GM12865 (cell line): ENCODE measurements at regions not wholly inside any gene's neighbourhood (a gene's known extent, or its start where the extent isn't known, plus 50 kb on each side); places are given as distances from the start of the nearest gene placed in this dataset.
"Not testable (repeated sequence)": the region's sequence is repeated elsewhere in the genome, so short reads cannot be mapped to it uniquely, and the experiment has no call there.

Source experiments
- DNase-seq: peaks from one replicate; pipeline ENCODE4 v3.0.0; 2010; ENCODE audit warnings: low read depth
- H3K4me3 ChIP-seq: 2 replicates; pipeline ENCODE4 v1.5.1; 2011; ENCODE audit warnings: mild to moderate bottlenecking, low read depth, low read length, control low read depth
- TF ChIP-seq, protein P1 (sequence below): IDR thresholded peaks from 2 replicates; pipeline ENCODE4 v1.5.1; 2011; ENCODE audit warnings: low read length, control low read depth, low read depth, inconsistent platforms; ENCODE audit not compliant: insufficient read depth; ENCODE audit errors: missing control alignments

DNA sequence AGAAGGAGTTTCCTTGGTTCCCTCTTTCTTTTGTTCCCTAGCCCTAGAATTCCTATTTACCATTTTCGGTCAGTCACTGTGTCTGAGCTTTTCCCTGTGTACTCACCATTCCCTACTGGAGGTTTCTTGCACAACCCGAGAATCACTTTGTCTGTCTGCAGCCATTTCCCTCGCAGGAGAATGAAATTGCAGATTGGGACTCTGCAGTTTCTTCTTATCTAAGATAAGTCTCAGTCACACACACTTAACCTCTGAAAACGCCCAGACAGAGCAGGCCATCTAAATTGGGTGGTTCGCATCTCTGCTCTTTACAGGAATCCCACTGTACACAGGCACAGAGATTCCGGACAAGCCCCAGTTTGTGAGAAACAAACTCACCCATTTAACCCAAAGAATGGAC, 58.6 kb upstream of the CNTNAP2 start:
- DNase-seq: no peak
- TF ChIP-seq, protein P1, sequence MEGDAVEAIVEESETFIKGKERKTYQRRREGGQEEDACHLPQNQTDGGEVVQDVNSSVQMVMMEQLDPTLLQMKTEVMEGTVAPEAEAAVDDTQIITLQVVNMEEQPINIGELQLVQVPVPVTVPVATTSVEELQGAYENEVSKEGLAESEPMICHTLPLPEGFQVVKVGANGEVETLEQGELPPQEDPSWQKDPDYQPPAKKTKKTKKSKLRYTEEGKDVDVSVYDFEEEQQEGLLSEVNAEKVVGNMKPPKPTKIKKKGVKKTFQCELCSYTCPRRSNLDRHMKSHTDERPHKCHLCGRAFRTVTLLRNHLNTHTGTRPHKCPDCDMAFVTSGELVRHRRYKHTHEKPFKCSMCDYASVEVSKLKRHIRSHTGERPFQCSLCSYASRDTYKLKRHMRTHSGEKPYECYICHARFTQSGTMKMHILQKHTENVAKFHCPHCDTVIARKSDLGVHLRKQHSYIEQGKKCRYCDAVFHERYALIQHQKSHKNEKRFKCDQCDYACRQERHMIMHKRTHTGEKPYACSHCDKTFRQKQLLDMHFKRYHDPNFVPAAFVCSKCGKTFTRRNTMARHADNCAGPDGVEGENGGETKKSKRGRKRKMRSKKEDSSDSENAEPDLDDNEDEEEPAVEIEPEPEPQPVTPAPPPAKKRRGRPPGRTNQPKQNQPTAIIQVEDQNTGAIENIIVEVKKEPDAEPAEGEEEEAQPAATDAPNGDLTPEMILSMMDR: no peak
- no peak overlapping the region for H3K4me3 ChIP-seq

DNA sequence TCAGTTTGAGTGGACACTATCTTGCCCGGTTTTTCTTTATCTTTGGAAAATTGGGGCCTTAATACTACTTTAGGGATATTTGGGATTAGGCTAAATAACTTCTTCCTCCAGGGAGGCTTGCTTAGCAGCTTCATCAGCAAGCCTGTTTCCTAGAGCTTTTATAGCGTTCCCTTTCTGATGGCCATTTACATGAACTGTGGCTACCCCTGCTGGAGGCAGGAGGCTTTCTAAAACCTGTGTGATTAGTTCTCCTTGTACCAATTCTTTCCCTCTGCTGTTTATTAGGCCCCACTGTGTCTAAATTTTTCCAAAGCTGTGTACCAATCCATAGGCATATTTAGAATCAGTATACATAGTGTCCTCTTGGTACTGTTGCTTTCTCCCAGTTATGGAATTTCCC, 61.7 kb upstream of the CNTNAP2 start:
- TF ChIP-seq, protein P1: no peak
- DNase-seq: no peak

DNA sequence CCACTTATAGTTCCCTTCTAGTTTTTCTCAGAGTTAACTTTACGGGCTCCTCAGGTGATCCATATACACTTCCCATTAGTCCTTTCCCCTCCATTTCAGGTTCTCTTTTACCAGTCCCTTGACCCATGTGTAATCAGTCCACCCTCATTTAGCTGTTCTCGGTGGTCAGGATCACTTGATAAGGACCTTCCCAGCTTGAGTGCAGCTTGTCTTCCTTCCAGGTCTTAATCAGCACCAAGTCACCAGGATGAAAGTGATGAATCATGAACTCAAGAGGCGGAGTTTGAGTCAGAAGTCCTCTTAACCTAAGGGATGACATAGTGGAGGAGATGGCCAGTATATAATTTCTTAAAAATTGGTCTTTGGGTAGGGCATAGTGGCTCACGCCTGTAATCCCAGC, 63.1 kb upstream of the CNTNAP2 start:
- TF ChIP-seq, protein P1: no peak
- H3K4me3 ChIP-seq: no peak overlapping the region
- DNase-seq: no peak

More for the DNA sequence above, 61.7 kb upstream of the CNTNAP2 start:
- H3K4me3 ChIP-seq: no peak overlapping the region

DNA sequence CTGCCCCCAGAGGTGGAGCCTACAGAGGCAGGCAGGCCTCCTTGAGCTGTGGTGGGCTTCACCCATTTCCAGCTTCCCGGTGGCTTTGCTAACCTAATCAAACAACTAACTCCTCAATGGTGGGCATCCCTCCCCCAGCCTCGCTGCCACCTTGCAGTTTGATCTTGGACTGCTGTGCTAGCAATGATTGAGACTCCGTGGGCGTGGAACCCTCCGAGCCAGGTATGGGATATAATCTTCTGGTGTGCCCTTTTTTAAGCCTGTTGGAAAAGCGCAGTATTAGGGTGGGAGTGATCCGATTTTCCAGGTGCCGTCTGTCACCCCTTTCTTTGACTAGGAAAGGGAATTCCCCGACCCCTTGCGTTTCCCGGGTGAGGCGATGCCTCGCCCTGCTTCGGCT, 73.3 kb upstream of the CNTNAP2 start:
- DNase-seq, H3K4me3 ChIP-seq: not testable (repeated sequence)

DNA sequence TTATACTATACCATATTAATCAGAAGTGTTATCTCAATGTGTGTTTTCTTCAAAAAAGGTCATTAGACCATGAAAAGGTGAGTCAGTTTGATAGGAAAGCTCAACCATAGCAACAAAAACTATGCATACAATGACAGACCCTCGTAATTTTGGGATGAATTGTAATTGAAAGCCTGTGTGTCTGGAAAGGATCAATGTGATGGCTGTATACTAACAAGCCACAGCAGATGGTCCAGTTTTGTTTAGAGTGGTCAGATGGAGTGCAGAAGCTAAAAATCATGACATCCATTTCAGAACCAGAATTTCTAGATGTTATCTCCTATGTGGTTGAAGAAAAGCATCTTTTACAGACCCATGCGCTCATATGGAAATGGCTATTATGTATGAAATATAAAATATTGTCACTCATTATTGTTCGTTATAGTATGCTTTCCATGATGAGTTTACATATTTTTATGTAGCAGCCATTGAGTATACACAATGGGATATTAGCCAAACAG, 88.3 kb upstream of the CNTNAP2 start:
- no peak overlapping the region for H3K4me3 ChIP-seq
- no peak for DNase-seq
- TF ChIP-seq, protein P1: no peak

DNA sequence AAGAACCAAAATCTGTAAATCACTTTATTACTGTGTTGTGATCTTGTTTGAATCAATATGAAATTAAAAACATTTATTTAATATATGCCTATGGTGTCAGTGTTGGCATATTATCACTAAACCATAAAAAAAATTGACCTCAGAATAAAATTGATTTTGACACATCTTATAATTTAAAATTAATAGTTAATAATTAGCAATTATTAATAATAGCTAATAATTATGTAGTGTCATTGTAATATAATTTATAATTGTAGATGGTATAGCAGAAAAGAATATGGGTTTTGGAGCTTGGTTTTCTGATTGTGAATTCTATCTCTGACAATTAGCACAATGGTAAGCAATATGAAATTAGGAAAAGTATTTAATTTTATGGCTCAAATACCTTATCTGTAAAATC, 89.4 kb upstream of the CNTNAP2 start:
- TF ChIP-seq, protein P1: no peak
- H3K4me3 ChIP-seq: no peak overlapping the region
- DNase-seq: no peak

DNA sequence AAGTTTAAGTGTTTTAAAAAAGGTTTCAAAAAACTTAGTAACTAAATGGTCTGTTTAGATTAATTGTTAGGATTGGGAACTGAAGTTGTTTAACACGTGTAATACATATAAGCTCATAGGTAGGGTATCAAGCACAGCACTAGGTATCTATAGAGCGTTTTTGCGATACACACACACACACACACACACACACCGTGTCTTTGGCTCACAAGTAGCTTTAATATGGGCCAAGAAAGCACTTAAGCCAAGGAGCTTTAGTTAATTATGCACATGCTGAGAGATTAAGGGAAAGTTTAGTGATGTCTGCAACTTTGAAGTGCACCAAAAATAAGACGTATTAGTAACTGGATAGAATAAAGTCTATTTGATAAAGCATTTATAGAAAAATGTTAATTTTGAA, 93.8 kb upstream of the CNTNAP2 start:
- TF ChIP-seq, protein P1: no peak

DNA sequence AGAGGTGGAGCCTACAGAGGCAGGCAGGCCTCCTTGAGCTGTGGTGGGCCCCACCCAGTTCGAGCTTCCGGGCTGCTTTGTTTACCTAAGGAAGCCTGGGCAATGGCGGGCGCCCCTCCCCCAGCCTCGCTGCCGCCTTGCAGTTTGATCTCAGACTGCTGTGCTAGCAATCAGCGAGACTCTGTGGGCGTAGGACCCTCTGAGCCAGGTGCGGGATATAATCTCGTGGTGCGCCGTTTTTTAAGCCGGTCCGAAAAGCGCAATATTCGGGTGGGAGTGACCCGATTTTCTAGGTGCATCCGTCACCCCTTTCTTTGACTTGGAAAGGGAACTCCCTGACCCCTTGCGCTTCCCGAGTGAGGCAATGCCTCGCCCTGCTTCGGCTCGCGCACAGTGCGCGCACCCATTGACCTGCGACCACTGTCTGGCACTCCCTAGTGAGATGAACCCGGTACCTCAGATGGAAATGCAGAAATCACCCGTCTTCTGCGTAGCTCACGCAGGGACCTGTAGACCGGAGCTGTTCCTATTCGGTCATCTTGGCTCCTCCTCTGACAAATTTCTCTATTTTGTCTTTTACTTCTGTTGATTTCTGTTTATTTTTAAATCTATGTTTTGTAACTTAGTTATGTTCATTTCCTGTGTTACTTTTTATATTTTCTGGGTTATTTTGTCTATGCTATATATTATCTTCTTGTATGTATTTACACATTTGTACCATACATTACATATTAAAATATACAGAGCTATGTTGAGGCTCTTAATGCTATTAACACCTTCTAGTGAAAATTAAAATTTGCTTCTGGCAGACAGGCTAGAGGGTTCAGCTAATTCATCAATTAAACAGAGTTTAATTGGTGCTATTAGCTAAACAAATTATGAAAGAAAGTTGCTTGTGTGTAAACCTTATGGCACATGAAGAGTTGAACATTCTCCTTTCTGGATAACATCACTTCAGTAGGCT, 97.3 kb upstream of the CNTNAP2 start:
- not testable (repeated sequence) for H3K4me3 ChIP-seq, DNase-seq

More for the DNA sequence above, 93.8 kb upstream of the CNTNAP2 start:
- DNase-seq: no peak
- H3K4me3 ChIP-seq: no peak overlapping the region

DNA sequence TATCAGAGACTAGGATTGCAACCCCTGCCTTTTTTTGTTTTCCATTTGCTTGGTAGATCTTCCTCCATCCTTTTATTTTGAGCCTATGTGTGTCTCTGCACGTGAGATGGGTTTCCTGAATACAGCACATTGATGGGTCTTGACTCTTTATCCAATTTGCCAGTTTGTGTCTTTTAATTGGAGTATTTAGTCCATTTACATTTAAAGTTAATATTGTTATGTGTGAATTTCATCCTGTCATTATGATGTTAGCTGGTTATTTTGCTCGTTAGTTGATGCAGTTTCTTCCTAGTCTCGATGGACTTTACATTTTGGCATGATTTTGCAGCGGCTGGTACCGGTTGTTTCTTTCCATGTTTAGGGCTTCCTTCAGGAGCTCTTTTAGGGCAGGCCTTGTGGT, 99.2 kb upstream of the CNTNAP2 start:
- H3K4me3 ChIP-seq, DNase-seq: not testable (repeated sequence)

DNA sequence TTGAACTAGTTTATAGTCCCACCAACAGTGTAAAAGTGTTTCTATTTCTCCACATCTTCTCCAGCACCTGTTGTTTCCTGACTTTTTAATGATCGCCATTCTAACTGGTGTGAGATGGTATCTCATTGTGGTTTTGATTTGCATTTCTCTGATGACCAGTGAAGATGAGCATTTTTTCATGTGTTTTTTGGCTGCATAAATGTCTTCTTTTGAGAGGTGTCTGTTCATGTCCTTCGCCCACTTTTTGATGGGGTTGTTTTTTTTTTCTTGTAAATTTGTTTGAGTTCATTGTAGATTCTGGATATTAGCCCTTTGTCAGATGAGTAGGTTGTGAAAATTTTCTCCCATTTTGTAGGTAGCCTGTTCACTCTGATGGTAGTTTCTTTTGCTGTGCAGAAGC, 102.4 kb upstream of the CNTNAP2 start:
- DNase-seq, H3K4me3 ChIP-seq: not testable (repeated sequence)
